Endothelial cell of umbilical vein (primary cell): ENCODE measurements at regions not wholly inside any gene's neighbourhood (a gene's known extent, or its start where the extent isn't known, plus 50 kb on each side); places are given as distances from the start of the nearest gene placed in this dataset.

Experiments
- BruUV-seq: library from RNA; stranded (reverse); fragments of 400-500 nt; replicated peaks from 2 replicates; lab custom pipeline; 2021; lab: Mats Ljungman, UMichigan
- CTCF ChIA-PET: fragments of 300-600, 350-600 bp; sonication (Branson Sonifier 250); formaldehyde crosslinking; loops from one replicate; lab custom pipeline; 2021; ENCODE audit warnings: antibody characterized with exemption, inconsistent platforms; lab: Charles Lee
- POLR2A ChIA-PET: fragments of 300-600, 350-600 bp; sonication (Branson Sonifier 250); formaldehyde crosslinking; loops from one replicate; lab custom pipeline; 2021; ENCODE audit warnings: antibody characterized with exemption, inconsistent platforms; lab: Charles Lee
- DNase-seq: peaks from one replicate; pipeline ENCODE4 v3.0.0-alpha.2; 2011; ENCODE audit warnings: low read depth, low spot score
- FAIRE-seq: peaks from 2 replicates; lab custom pipeline; 2011; peaks lifted over from hg19 to GRCh38; lab: Jason Lieb, UNC
- H2AFZ ChIP-seq: 2 replicates; pipeline ENCODE4 v1.6.0; 2012; ENCODE audit warnings: low read depth, low read length, control low read depth, inconsistent platforms
- H3K27ac ChIP-seq: 2 replicates; pipeline ENCODE4 v1.5.1; 2011; ENCODE audit warnings: low read depth, mild to moderate bottlenecking, control low read depth, low read length, moderate library complexity; ENCODE audit not compliant: insufficient read depth
- H3K27me3 ChIP-seq, 2 experiments: 2 replicates each; pipeline versions ENCODE4 v1.6.0 to v1.6.1; 2011; ENCODE audit warnings: low read length in 2 of 2, mixed read lengths in 1 of 2; ENCODE audit not compliant: control insufficient read depth in 2 of 2, insufficient read depth in 2 of 2
- H3K36me3 ChIP-seq, 2 experiments: 2 replicates in 1 of 2; 3 replicates in 1 of 2; pipeline ENCODE4 v1.5.1; 2011; ENCODE audit warnings: low read length in 2 of 2, mild to moderate bottlenecking in 1 of 2, moderate library complexity in 1 of 2; ENCODE audit not compliant: control insufficient read depth in 2 of 2, insufficient read depth in 2 of 2; ENCODE audit errors: extremely low read depth in 1 of 2
- H3K4me1 ChIP-seq: 3 replicates; pipeline ENCODE4 v1.5.1; 2011; ENCODE audit warnings: mild to moderate bottlenecking, low read length; ENCODE audit not compliant: control insufficient read depth, insufficient read depth; ENCODE audit errors: extremely low read depth
- H3K4me2 ChIP-seq: 2 replicates; pipeline ENCODE4 v1.6.1; 2011; ENCODE audit warnings: low read length, control low read depth, mixed read lengths; ENCODE audit not compliant: insufficient read depth
- H3K4me3 ChIP-seq, 3 experiments: fragments of 200-600 bp in 1 of 3; sonication (generic), shearing (Covaris generic) in 1 of 3; replicated peaks in 1 of 3; 2 replicates each; pipeline ENCODE4 v1.5.1; 2011 to 2016; ENCODE audit warnings: control low read depth in 3 of 3, low read length in 3 of 3, mild to moderate bottlenecking in 2 of 3, inconsistent platforms in 1 of 3, low read depth in 1 of 3, moderate library complexity in 1 of 3; ENCODE audit not compliant: insufficient read depth in 1 of 3
- H3K79me2 ChIP-seq: 2 replicates; pipeline ENCODE4 v1.6.0; 2012; ENCODE audit warnings: low read length, inconsistent platforms; ENCODE audit not compliant: control insufficient read depth, insufficient read depth
- H3K9ac ChIP-seq: replicated peaks from 2 replicates; pipeline ENCODE3; 2011; ENCODE audit warnings: low read length, control low read depth; ENCODE audit not compliant: insufficient read depth; ENCODE audit errors: extremely low read depth
- H3K9me1 ChIP-seq: replicated peaks from 3 replicates; pipeline ENCODE4 v1.6.0; 2011; ENCODE audit warnings: mild to moderate bottlenecking, low read length; ENCODE audit not compliant: control insufficient read depth, insufficient read depth; ENCODE audit errors: extremely low read depth
- H3K9me3 ChIP-seq: replicated peaks from 2 replicates; pipeline ENCODE4 v1.5.1; 2012; ENCODE audit warnings: low read length, inconsistent platforms; ENCODE audit not compliant: control insufficient read depth, insufficient read depth
- H4K20me1 ChIP-seq: replicated peaks from 2 replicates; pipeline ENCODE3; 2011; ENCODE audit warnings: mild to moderate bottlenecking, low read length; ENCODE audit not compliant: control insufficient read depth, insufficient read depth; ENCODE audit errors: extremely low read depth
- EZH2 ChIP-seq: IDR thresholded peaks from 2 replicates; pipeline ENCODE4 v1.6.1; 2012; ENCODE audit warnings: borderline replicate concordance, low read depth, mild to moderate bottlenecking, moderate library complexity, low read length, inconsistent platforms; ENCODE audit not compliant: severe bottlenecking
- FOS ChIP-seq: IDR thresholded peaks from 2 replicates; pipeline ENCODE4 v1.6.1; 2011; ENCODE audit warnings: mild to moderate bottlenecking, low read length, moderate library complexity, borderline replicate concordance; ENCODE audit not compliant: insufficient read depth
- GATA2 ChIP-seq: IDR thresholded peaks from 2 replicates; pipeline ENCODE4 v1.7.0; 2011; ENCODE audit warnings: low read depth, mild to moderate bottlenecking, moderate library complexity, mixed read lengths, low read length; ENCODE audit not compliant: insufficient read length, insufficient read depth
- JUN ChIP-seq: IDR thresholded peaks from 2 replicates; pipeline ENCODE4 v1.6.1; 2011; ENCODE audit warnings: borderline replicate concordance, low read depth; ENCODE audit not compliant: insufficient read length, insufficient read depth
- MYC ChIP-seq: IDR thresholded peaks from one replicate; pipeline ENCODE4 v1.6.1; 2011; ENCODE audit warnings: mild to moderate bottlenecking, low read depth, low read length
- POLR2A ChIP-seq: IDR thresholded peaks from 2 replicates; pipeline ENCODE4 v1.6.1; 2012; ENCODE audit warnings: low read depth, mild to moderate bottlenecking, control low read depth, low read length
- POLR2AphosphoS5 ChIP-seq: IDR thresholded peaks from 2 replicates; pipeline ENCODE4 v1.6.1; 2012; ENCODE audit warnings: low read depth, mild to moderate bottlenecking, control low read depth, low read length, moderate library complexity; ENCODE audit not compliant: insufficient read depth
- dilution Hi-C: fragments of 300-500 bp; cut with MboI; formaldehyde crosslinking; loops from one replicate; pipeline ENCODE4 v1.15.0; 2019; ENCODE audit warnings: low sequenced_read_pairs; ENCODE audit not compliant: extremely low pct_ligation_motif_present
- intact Hi-C: fragments of 100-400 bp; cut with micrococcal nuclease; formaldehyde crosslinking; loops from one replicate; pipeline ENCODE4 v1.10.0; 2022
- TF ChIP-seq, protein P1 (sequence below), 2 donors: IDR thresholded peaks; 1 replicate in 1 of 2; 2 replicates in 1 of 2; pipeline ENCODE4 v1.5.1; 2011; ENCODE audit warnings: low read length in 2 of 2, mild to moderate bottlenecking in 2 of 2, moderate library complexity in 2 of 2, control low read depth in 1 of 2, inconsistent platforms in 1 of 2, low read depth in 1 of 2; ENCODE audit not compliant: insufficient read depth in 1 of 2; ENCODE audit errors: extremely low read depth in 1 of 2
- TF ChIP-seq, protein P2 (sequence below): IDR thresholded peaks from 2 replicates; pipeline ENCODE4 v1.6.1; 2011; ENCODE audit not compliant: insufficient read depth, insufficient read length

DNA sequence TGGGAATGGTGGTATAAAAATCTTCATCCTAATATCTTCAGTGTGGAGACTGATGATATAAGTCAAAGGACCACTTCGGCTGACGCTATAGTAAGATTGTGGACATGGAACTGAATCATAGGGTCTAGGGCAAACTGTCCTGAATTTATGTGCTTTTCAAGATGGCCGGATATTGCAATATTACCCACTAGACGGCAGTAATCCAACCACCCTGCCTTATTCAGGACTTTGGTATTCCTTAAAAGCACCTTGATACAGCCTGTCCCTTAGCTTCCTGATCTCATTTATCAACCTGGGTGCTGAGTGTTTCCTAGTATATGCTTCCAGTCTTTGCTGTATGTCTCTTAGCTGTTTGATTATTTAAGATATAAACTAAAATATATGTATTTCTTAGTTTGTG is 71.2 kb upstream of the COX7C start:
- no peaks in the 10 kb centered on the region for H4K20me1 ChIP-seq
- dilution Hi-C loops: no loop called here
- no peak overlapping the region for H3K9ac ChIP-seq
- H3K79me2 ChIP-seq: no peaks in the 10 kb centered on the region
- DNase-seq (no peak), FAIRE-seq (no peak)
- no peak overlapping the region for H3K27ac ChIP-seq
- H3K4me3 ChIP-seq: no peak overlapping the region
- BruUV-seq: no TSS peak
- TF ChIP-seq MYC (no peak), EZH2 (no peak), POLR2A (no peak), POLR2AphosphoS5 (no peak), FOS (no peak), GATA2 (no peak), JUN (no peak)
- TF ChIP-seq, protein P1, sequence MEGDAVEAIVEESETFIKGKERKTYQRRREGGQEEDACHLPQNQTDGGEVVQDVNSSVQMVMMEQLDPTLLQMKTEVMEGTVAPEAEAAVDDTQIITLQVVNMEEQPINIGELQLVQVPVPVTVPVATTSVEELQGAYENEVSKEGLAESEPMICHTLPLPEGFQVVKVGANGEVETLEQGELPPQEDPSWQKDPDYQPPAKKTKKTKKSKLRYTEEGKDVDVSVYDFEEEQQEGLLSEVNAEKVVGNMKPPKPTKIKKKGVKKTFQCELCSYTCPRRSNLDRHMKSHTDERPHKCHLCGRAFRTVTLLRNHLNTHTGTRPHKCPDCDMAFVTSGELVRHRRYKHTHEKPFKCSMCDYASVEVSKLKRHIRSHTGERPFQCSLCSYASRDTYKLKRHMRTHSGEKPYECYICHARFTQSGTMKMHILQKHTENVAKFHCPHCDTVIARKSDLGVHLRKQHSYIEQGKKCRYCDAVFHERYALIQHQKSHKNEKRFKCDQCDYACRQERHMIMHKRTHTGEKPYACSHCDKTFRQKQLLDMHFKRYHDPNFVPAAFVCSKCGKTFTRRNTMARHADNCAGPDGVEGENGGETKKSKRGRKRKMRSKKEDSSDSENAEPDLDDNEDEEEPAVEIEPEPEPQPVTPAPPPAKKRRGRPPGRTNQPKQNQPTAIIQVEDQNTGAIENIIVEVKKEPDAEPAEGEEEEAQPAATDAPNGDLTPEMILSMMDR (IDR thresholded peaks at IDR 0.05; ENCODE audit: extremely low read depth in 1 of 2, insufficient read depth in 1 of 2, low read depth in 1 of 2, low read length in 2 of 2): no peak
- TF ChIP-seq, protein P2, sequence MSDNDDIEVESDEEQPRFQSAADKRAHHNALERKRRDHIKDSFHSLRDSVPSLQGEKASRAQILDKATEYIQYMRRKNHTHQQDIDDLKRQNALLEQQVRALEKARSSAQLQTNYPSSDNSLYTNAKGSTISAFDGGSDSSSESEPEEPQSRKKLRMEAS: no peak
- no peaks in the 10 kb centered on the region for H3K4me1 ChIP-seq
- H3K27me3 ChIP-seq: no peaks in the 10 kb centered on the region
- no peaks in the 10 kb centered on the region for H3K9me1 ChIP-seq
- no peak overlapping the region for H3K4me2 ChIP-seq
- H3K36me3 ChIP-seq: no peaks in the 10 kb centered on the region
- CTCF ChIA-PET: no interaction called here
- no peaks in the 10 kb centered on the region for H3K9me3 ChIP-seq
- POLR2A ChIA-PET: no interaction called here
- intact Hi-C loops: no loop called here
- no peak overlapping the region for H2AFZ ChIP-seq
